Mesothelial cell of epicardium (in vitro differentiated cells): ENCODE measurements at regions not wholly inside any gene's neighbourhood (a gene's known extent, or its start where the extent isn't known, plus 50 kb on each side); places are given as distances from the start of the nearest gene placed in this dataset.

ENCODE experiments used
- DNase-seq, 2 experiments: peaks; one replicate each; pipeline ENCODE4 v3.0.0; 2021; ENCODE audit warnings: low spot score in 2 of 2; ENCODE audit not compliant: unreplicated experiment in 2 of 2
- H3K27ac Mint-ChIP-seq: 2 replicates; pipeline ENCODE4 v1.8.0; 2021; ENCODE audit warnings: mixed read lengths
- H3K27me3 Mint-ChIP-seq: 2 replicates; pipeline ENCODE4 v1.8.0; 2021; ENCODE audit warnings: low read depth, mixed read lengths
- H3K36me3 Mint-ChIP-seq: 2 replicates; pipeline ENCODE4 v1.8.0; 2021; ENCODE audit warnings: mixed read lengths
- H3K4me1 Mint-ChIP-seq: 2 replicates; pipeline ENCODE4 v1.8.0; 2021; ENCODE audit warnings: mixed read lengths
- H3K4me3 Mint-ChIP-seq: 2 replicates; pipeline ENCODE4 v1.8.0; 2021; ENCODE audit warnings: mild to moderate bottlenecking, moderate library complexity, mixed read lengths
- H3K9me3 Mint-ChIP-seq: 2 replicates; pipeline ENCODE4 v1.8.0; 2021; ENCODE audit warnings: mixed read lengths
- TF ChIP-seq, protein P1 (sequence below): fragments of 200-600 bp; sonication (generic); IDR thresholded peaks from one replicate; pipeline ENCODE4 v1.5.0; 2021; ENCODE audit warnings: antibody characterized with exemption; ENCODE audit not compliant: unreplicated experiment

DNA sequence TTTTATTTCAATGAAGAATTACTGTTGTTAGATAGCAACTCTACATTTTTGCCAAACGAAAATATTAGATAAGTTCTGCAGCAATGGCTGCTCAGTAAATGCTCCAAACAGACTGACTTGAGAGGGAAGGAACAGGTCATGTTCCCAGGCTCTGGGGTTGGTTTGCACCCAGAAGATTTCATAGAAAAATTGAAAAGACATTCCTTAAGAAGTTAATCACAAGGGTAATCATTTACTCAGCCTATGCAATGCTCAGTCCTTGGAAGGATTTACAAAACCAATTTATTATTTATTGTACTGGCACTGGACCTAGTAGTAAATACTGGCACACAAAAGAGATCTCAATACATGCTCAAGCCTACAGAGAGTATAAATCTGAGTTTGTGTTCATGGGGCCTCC is 179.1 kb upstream of the MTNR1B start:
- Mint-ChIP-seq H3K4me3 (no peak overlapping the region), H3K27me3 (no peaks in the 10 kb centered on the region), H3K4me1 (peaks cover 12% of the 10 kb centered on the region), H3K27ac (no peak overlapping the region), H3K36me3 (peaks cover 14% of the 10 kb centered on the region), H3K9me3 (no peaks in the 10 kb centered on the region)
- TF ChIP-seq, protein P1, sequence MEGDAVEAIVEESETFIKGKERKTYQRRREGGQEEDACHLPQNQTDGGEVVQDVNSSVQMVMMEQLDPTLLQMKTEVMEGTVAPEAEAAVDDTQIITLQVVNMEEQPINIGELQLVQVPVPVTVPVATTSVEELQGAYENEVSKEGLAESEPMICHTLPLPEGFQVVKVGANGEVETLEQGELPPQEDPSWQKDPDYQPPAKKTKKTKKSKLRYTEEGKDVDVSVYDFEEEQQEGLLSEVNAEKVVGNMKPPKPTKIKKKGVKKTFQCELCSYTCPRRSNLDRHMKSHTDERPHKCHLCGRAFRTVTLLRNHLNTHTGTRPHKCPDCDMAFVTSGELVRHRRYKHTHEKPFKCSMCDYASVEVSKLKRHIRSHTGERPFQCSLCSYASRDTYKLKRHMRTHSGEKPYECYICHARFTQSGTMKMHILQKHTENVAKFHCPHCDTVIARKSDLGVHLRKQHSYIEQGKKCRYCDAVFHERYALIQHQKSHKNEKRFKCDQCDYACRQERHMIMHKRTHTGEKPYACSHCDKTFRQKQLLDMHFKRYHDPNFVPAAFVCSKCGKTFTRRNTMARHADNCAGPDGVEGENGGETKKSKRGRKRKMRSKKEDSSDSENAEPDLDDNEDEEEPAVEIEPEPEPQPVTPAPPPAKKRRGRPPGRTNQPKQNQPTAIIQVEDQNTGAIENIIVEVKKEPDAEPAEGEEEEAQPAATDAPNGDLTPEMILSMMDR = no peak
- DNase-seq = no peak

DNA sequence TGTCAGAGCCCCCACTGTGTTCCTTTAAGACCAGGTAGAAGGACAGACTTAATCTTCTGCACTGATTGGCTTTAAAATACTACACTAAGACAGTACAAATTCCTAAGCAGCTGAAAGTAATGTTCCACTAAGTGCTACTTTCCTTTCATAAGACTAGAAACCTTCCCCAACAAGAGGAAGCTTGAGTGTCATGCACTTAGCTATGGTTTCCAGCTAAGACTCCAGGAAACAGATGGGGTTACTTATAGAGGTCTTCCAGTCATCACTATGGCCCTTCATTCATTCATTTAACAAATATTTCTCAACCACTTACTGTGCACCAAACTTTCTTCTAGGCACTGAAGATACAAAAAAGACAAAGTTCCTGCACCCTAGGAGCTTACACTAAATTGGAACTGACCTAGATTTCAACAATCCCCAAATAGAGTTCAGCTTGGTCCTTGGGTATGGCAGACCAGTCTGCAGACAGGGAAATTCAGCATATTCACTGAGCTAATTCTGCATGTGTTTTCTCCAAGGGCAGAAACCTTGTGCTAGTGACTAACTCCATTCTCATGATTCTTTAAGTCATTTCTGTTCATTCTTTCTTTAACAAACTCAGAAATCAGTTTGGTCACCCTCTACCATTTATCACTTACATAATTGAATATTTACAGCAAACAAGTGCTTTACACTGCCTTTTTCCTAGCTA is 178.4 kb upstream of the MTNR1B start:
- Mint-ChIP-seq H3K9me3 (no peaks in the 10 kb centered on the region), H3K36me3 (peaks cover 14% of the 10 kb centered on the region), H3K4me1 (peaks cover 12% of the 10 kb centered on the region), H3K27ac (no peak overlapping the region), H3K27me3 (no peaks in the 10 kb centered on the region), H3K4me3 (no peak overlapping the region)
- DNase-seq = no peak
- TF ChIP-seq, protein P1 = no peak

DNA sequence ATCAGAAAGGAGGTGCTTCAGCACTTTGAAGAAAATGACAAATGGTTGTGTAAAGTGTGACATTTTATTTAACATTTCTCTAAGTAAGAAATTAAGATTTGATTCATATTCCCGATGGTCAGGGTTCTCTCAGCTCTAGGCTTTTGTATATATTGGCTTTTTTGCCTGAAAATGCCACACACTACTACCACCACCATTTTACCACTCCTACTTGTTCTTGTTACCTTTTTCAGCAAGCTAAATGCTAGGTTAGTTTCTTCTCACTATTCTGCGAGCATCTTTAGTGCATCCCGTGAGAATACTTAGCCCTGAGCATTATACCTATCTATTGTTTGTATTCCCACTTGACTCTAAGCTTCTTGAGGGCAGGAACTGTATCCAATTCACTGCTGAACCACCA is 177.6 kb upstream of the MTNR1B start:
- Mint-ChIP-seq H3K4me3 (no peak overlapping the region), H3K9me3 (no peaks in the 10 kb centered on the region), H3K27me3 (peaks cover 1% of the 10 kb centered on the region), H3K4me1 (peaks cover 12% of the 10 kb centered on the region), H3K36me3 (peaks cover 14% of the 10 kb centered on the region), H3K27ac (no peak overlapping the region)
- DNase-seq = no peak
- TF ChIP-seq, protein P1 = no peak

DNA sequence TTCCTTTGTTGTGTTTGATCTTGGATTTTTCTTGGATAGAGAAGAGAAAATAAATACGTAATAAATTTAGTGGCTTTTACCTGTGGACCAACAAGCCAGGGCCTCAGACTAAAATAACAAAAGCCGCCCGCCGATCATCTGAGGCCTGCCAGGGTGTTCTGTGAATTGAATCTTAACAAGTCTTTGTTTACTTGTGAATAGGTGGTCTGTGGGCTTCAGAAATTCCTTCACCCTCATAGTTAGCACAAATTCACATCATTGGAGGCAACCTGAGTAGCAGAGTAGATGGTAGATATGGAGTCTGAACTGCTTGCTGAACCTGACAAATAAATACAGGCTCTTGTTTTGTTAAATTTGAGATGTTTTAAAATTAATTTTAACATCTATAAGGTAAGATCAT is 176.3 kb upstream of the MTNR1B start:
- peaks cover 21% of the 10 kb centered on the region for H3K36me3 Mint-ChIP-seq
- DNase-seq = no peak
- peaks cover 3% of the 10 kb centered on the region for H3K27me3 Mint-ChIP-seq
- H3K9me3 Mint-ChIP-seq = peaks cover 5% of the 10 kb centered on the region
- H3K4me1 Mint-ChIP-seq = peaks cover 12% of the 10 kb centered on the region
- TF ChIP-seq, protein P1 = no peak
- H3K27ac Mint-ChIP-seq = no peak overlapping the region
- no peak overlapping the region for H3K4me3 Mint-ChIP-seq

DNA sequence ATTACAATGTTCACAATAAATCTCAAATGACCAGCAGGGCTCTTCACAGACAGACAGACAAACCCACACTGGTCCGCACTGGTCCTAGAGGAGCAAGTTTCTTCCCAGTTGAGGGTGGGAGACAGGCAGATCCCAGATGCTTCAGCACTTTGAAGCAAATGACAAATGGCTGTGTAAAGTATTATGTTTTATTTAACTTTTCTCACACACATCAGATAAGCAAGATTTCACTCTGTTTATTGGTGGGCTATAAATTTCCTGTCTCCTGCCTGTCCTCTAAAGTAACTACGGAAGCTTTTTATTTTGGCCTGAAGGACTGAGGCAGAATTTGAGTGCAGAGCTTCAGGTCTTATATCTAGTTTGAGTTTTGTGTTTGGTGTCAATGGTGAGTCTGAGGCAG is 174.7 kb upstream of the MTNR1B start:
- peaks cover 12% of the 10 kb centered on the region for H3K4me1 Mint-ChIP-seq
- TF ChIP-seq, protein P1 = no peak
- H3K36me3 Mint-ChIP-seq = peaks cover 29% of the 10 kb centered on the region
- peaks cover 10% of the 10 kb centered on the region for H3K9me3 Mint-ChIP-seq
- H3K27me3 Mint-ChIP-seq = peaks cover 3% of the 10 kb centered on the region
- no peak for DNase-seq
- H3K4me3 Mint-ChIP-seq = no peak overlapping the region
- H3K27ac Mint-ChIP-seq = no peak overlapping the region
